Loucy (cell line): ENCODE measurements at regions not wholly inside any gene's neighbourhood (a gene's known extent, or its start where the extent isn't known, plus 50 kb on each side); places are given as distances from the start of the nearest gene placed in this dataset.

Experiments
- H2AFZ ChIP-seq: fragments of 200-600 bp; sonication (generic); 2 replicates; pipeline ENCODE4 v1.6.0; 2016; ENCODE audit warnings: antibody characterized with exemption, mild to moderate bottlenecking, low read length, moderate library complexity
- H3F3A ChIP-seq: fragments of 200-600 bp; 2 replicates; pipeline ENCODE4 v1.6.0; 2016; ENCODE audit warnings: antibody characterized with exemption, low read depth, mild to moderate bottlenecking
- H3K27me3 ChIP-seq: fragments of 200-600 bp; sonication (generic); 2 replicates; pipeline ENCODE4 v1.6.1; 2014; ENCODE audit warnings: low read length, mild to moderate bottlenecking; ENCODE audit not compliant: insufficient read depth, poor library complexity, severe bottlenecking
- H3K36me3 ChIP-seq: fragments of 200-600 bp; sonication (generic); 2 replicates; pipeline ENCODE4 v1.6.1; 2016; ENCODE audit warnings: low read length; ENCODE audit not compliant: insufficient read depth
- H3K4me1 ChIP-seq: fragments of 200-600 bp; sonication (generic); 2 replicates; pipeline ENCODE4 v1.5.1; 2014; ENCODE audit warnings: low read length, mild to moderate bottlenecking; ENCODE audit not compliant: insufficient read depth, poor library complexity, severe bottlenecking
- H3K4me2 ChIP-seq: fragments of 200-600 bp; sonication (generic); 2 replicates; pipeline ENCODE4 v1.6.0; 2014; ENCODE audit warnings: antibody characterized with exemption, low read length, low read depth, mild to moderate bottlenecking; ENCODE audit not compliant: poor library complexity, severe bottlenecking
- H3K4me3 ChIP-seq: fragments of 200-600 bp; sonication (generic); 2 replicates; pipeline ENCODE4 v1.5.1; 2014; ENCODE audit warnings: low read length, mild to moderate bottlenecking, mixed read lengths; ENCODE audit not compliant: poor library complexity, severe bottlenecking
- H3K79me2 ChIP-seq: fragments of 200-600 bp; sonication (generic); 2 replicates; pipeline ENCODE4 v1.6.1; 2014; ENCODE audit warnings: low read length; ENCODE audit not compliant: insufficient read depth
- H3K9ac ChIP-seq: fragments of 200-600 bp; sonication (generic); 2 replicates; pipeline ENCODE4 v1.6.0; 2014; ENCODE audit warnings: mild to moderate bottlenecking, low read depth, low read length, moderate library complexity; ENCODE audit not compliant: poor library complexity, severe bottlenecking
- H3K9me2 ChIP-seq: fragments of 200-600 bp; sonication (generic); replicated peaks from 2 replicates; pipeline ENCODE4 v1.6.1; 2016; ENCODE audit warnings: low read depth, low read length, mixed read lengths
- H3K9me3 ChIP-seq: fragments of 200-600 bp; sonication (generic); 2 replicates; pipeline ENCODE4 v1.6.1; 2014; ENCODE audit warnings: mild to moderate bottlenecking, antibody characterized with exemption, low read length, low read depth; ENCODE audit not compliant: insufficient read depth
- H4K20me1 ChIP-seq: fragments of 200-600 bp; sonication (generic); 2 replicates; pipeline ENCODE4 v1.6.0; 2014; ENCODE audit warnings: antibody characterized with exemption, low read length, mild to moderate bottlenecking; ENCODE audit not compliant: insufficient read depth, poor library complexity, severe bottlenecking
- CTCF ChIP-seq: fragments of 200-600 bp; sonication (generic); conservative IDR thresholded peaks from 2 replicates; pipeline ENCODE4 v1.5.1; 2014; ENCODE audit warnings: mild to moderate bottlenecking, antibody characterized with exemption, low read length
- EZH2phosphoT487 ChIP-seq: fragments of 200-600 bp; IDR thresholded peaks from 2 replicates; pipeline ENCODE4 v1.6.1; 2018; ENCODE audit warnings: antibody characterized with exemption, mild to moderate bottlenecking, moderate library complexity, borderline replicate concordance

DNA sequence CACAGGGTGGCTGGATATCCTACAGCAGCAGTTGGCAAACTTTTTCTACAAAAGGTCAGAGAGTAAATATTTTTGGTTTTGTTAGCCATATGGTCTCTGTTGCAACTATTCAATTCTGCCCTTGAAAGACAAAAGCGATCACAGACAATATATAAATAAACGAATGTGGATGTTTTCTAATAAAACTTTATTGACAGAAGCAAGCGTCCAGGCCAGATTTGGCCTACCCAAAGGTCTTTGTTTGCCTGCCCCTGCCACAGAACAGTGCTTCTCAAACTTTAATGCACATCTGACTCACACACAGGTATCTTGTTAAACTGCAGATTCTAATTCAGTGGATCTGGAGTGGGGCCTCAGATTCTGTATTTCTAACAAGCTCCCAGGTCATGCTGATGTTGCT, 621.4 kb upstream of the DIPK2B start:
- Histone ChIP-seq H4K20me1 (no peaks in the 10 kb centered on the region), H3K79me2 (no peaks in the 10 kb centered on the region), H3K4me3 (no peak overlapping the region), H3K9me3 (no peaks in the 10 kb centered on the region), H3K9me2 (no peaks in the 10 kb centered on the region), H3K4me2 (no peak overlapping the region), H3K4me1 (no peaks in the 10 kb centered on the region), H3F3A (no peaks in the 10 kb centered on the region), H2AFZ (no peak overlapping the region), H3K27me3 (no peaks in the 10 kb centered on the region), H3K9ac (no peak overlapping the region), H3K36me3 (no peaks in the 10 kb centered on the region)
- TF ChIP-seq EZH2phosphoT487: no peak
- no peak for TF ChIP-seq CTCF

DNA sequence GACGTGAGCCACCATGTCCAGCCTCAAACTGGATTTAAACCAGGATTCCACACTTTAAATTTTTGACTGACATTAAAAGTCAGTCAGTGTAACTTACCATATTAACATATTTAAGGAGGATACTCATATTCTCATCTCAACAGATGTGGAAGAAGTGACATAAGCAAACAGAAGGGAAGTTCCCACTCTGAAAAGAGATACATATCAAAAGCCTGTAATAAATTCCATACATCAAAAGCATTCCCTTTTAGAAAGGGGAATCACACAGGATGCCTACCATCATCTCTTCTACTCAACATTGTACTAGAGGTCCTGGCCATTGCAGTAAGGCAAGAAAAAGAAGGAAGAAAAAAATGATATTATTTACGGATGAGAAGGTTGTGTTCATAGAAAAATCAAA, 618.2 kb upstream of the DIPK2B start:
- Histone ChIP-seq H3K9ac (no peak overlapping the region), H3K27me3 (no peaks in the 10 kb centered on the region), H3K4me1 (no peaks in the 10 kb centered on the region), H3K79me2 (no peaks in the 10 kb centered on the region), H3K36me3 (no peaks in the 10 kb centered on the region), H2AFZ (no peak overlapping the region), H3K9me2 (no peaks in the 10 kb centered on the region), H3K9me3 (no peaks in the 10 kb centered on the region), H3K4me3 (no peak overlapping the region), H4K20me1 (no peaks in the 10 kb centered on the region), H3F3A (no peaks in the 10 kb centered on the region), H3K4me2 (no peak overlapping the region)
- no peak for TF ChIP-seq EZH2phosphoT487
- TF ChIP-seq CTCF: no peak

GRCh38 chrX:45815441-45815840, 614.8 kb upstream of the DIPK2B start:
- H3K27me3 ChIP-seq: no peaks in the 10 kb centered on the region
- H3K4me2 ChIP-seq: no peak overlapping the region
- H3K9ac ChIP-seq: no peak overlapping the region
- H3K4me1 ChIP-seq: no peaks in the 10 kb centered on the region
- H3K4me3 ChIP-seq: no peak overlapping the region
- no peaks in the 10 kb centered on the region for H4K20me1 ChIP-seq
- H3K36me3 ChIP-seq: no peaks in the 10 kb centered on the region
- H3K79me2 ChIP-seq: no peaks in the 10 kb centered on the region
- H2AFZ ChIP-seq: no peak overlapping the region
- no peaks in the 10 kb centered on the region for H3F3A ChIP-seq
- TF ChIP-seq CTCF: no peak
- TF ChIP-seq EZH2phosphoT487: no peak
- H3K9me2 ChIP-seq: no peaks in the 10 kb centered on the region
- no peaks in the 10 kb centered on the region for H3K9me3 ChIP-seq
